OCI-LY7 (cell line): ENCODE measurements at regions not wholly inside any gene's neighbourhood (a gene's known extent, or its start where the extent isn't known, plus 50 kb on each side); places are given as distances from the start of the nearest gene placed in this dataset.

Source experiments
- CTCF ChIP-seq: fragments of 200-600 bp; sonication (generic); conservative IDR thresholded peaks from 2 replicates; pipeline ENCODE4 v1.5.1; 2014; ENCODE audit warnings: mild to moderate bottlenecking, antibody characterized with exemption, low read length, moderate library complexity, mixed read lengths
- EZH2phosphoT487 ChIP-seq: fragments of 200-600 bp; sonication (generic); IDR thresholded peaks from 2 replicates; pipeline ENCODE4 v1.6.1; 2018; ENCODE audit warnings: low read depth, borderline replicate concordance, mild to moderate bottlenecking, mixed run types, antibody characterized with exemption, low read length, moderate library complexity, mixed read lengths

GRCh38 chr20:40916276-40916675 is 112.3 kb upstream of the TOP1 start:
- TF ChIP-seq CTCF (no peak), EZH2phosphoT487 (no peak)
